T follicular helper cell (primary cell): ENCODE measurements at regions not wholly inside any gene's neighbourhood (a gene's known extent, or its start where the extent isn't known, plus 50 kb on each side); places are given as distances from the start of the nearest gene placed in this dataset.

Source experiments
- DNase-seq: peaks from one replicate; pipeline ENCODE4 v3.0.0-alpha.2; 2020; ENCODE audit warnings: low read depth

- no peak for DNase-seq
These were observed 55.0 kb downstream of the GPR6 start for GRCh38 chr6:110033101-110033500.

DNA sequence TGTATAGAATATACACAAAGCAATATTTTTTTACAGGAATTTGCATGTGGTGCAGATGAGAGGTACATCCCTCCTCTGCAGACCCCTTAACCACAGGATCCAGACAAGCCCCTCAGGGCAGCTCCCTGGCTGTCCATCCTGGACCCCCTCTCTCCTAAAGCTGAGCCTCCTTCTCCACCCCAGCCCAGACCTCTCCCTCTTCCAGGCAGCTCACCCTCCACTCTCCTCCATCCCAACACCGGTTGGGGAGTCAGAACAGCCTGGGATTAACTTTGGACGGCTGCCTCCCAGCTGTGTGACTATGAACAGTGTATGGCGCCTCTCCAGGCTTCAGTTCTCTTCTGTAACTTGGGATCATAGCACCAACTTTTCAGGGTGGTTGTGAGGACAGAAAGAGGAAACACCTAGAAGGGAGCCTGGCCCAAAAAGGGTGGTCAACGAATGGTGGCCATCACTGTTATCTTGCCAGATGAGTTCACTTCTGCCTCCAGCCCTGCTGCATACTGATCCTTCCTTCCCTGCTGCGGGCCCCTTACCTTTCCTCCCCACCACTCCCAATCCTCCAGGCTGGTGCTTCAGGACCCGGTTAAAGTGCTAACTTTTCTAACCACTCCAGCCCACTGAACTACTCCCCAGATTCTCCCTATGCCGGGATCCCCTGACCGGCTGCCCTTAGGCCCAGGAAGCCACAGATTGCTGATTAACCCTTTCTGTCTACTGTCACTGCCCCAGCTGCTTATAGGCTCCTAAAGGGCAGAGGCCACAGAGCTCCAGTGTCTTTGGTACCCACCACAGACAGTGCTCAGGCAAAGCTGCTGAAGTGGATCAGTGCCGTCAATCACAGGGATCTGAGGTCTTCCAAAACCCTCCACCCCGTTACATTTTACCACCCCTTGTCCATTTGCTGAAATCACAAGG is 55.9 kb downstream of the GPR6 start:
- no peak for DNase-seq

GRCh38 chr6:110034667-110035036 is 56.5 kb downstream of the GPR6 start:
- DNase-seq = no peak

- no peak for DNase-seq
These were observed 57.2 kb downstream of the GPR6 start for GRCh38 chr6:110035321-110035720.

- DNase-seq = no peak
These were observed 58.5 kb downstream of the GPR6 start for GRCh38 chr6:110036408-110037302.

DNA sequence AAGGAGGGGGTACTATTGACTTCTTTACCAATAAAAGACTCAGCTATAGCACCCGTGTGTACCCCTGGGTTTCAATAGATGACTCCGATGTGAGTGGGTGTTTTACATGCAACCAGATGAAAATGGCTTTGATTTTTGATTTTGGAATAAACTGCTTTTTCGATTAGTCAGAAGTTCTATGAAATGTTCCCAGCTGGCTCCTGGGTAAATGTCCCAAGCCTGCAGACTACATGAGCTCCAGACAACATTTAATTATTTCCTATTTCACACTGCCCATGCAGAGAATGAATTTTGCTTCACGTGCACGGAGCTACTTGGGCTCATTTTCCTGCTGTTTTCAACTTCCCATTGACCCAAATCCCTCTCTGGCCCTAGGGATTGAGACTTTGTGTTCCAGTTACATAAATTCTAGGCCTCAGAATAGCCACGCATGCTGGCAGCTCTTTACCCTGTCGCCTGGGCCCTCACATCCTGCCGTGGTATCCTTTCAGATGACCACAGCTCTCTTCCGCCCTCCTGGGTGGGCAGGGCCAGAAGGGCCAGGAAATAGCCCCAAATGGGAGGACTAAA is 59.7 kb downstream of the GPR6 start:
- DNase-seq = no peak

DNA sequence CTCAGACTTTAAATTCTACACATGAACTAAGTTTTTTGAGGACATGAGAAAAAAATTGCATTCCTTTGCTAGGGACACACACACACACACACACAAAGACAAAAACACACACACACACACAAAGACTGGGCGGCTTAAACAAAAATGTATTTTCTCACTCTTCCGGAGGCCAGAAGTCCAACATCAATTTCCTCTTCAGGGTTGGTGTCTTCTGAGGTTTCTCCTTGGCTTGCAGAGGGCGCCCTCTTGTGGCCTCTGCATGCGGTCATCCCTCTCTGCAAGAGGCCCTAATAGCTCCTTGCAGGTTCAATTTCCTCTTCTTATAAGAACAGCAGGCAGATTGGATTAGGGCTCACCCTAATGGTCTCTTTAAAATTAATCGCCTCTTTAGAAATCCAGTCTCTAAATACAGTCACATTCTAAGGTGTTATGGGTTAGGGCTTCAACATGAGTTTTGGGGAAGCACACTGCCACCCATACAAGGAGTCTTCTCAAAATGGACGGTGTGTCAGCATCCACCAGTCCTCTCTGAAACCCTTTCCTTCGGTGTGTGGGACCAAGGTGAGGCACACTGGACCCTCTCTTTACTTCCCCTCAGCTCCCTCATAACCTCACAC is 61.4 kb downstream of the GPR6 start:
- peak; percentile 66 for DNase-seq

- DNase-seq = no peak
These were observed 61.9 kb downstream of the GPR6 start for GRCh38 chr6:110039981-110040383.

DNA sequence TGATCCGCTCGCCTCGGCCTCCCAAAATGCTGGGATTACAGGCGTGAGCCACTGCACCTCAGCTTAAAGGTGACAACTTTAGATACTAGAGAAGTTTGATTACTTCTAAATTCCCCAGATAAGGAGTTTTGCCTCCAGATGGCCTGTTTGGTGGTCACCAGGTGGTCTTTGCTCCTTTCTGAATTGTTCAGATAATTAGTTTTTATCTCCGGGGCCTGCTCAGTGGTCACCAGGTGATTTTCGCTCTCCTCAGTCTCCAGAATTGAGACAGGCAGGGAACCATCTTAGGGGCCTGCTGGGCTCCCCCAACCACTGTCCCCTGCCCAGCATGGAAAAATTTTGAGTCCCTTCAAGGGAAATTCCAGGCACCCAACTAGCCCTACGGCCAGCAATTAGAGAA is 62.6 kb downstream of the GPR6 start:
- DNase-seq = no peak

DNA sequence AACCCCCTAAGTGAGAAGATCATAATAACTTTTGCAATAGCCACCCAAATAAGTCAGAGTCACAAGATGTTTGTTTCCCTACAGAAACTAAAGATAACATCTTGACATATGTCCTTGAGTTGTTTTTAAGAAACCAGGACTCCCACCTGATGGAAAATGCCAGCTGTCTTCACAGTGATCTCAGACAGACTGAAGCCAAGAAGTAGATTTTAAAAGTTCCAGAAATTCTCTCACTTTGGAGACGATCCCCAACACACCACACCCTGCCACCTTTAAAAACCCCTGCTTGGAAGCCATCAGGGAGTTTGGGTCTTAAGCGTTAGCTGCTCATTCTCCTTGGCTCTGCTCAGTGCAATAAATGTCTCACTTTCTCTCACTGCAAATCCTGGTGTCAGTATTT is 63.0 kb downstream of the GPR6 start:
- no peak for DNase-seq

- no peak for DNase-seq
These were observed 63.7 kb downstream of the GPR6 start for GRCh38 chr6:110041830-110042229.

DNA sequence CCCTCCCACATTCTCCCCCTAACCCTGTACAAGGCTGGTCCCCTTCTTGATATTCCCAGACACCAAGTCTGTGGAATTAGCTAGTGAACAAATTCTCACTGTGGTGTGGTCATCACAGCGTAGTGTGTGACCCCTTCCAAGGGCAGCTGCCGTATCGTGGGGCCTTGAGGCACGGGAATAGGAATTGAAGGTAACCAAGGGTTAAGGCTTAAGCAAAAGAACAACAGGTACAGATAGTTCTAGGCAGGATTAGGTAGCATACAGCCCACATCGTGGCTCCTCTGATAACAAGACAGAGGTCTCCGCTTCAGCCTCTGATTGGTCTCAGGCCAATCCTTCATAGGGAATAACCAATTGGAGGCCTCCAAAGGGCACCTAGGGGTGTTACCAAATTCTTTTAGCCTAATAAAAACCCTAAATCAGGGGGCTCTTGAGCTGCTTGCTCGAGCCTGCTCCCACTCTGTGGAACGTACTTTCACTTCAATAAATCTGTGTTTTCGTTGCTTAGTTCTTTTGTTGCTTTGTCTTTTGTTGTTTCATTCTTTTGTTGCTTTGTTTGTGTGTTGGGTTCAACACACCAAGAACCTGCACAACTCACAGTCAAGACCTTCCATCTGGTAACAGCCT is 64.7 kb downstream of the GPR6 start:
- no peak for DNase-seq

- DNase-seq = no peak
These were observed 65.4 kb downstream of the GPR6 start for GRCh38 chr6:110043366-110043994.

- no peak for DNase-seq
These were observed 66.0 kb downstream of the GPR6 start for GRCh38 chr6:110044096-110044495.

- DNase-seq = no peak
These were observed 66.5 kb downstream of the GPR6 start for GRCh38 chr6:110044622-110045021.

- DNase-seq = no peak
These were observed 70.2 kb downstream of the GPR6 start for GRCh38 chr6:110048221-110048875.

DNA sequence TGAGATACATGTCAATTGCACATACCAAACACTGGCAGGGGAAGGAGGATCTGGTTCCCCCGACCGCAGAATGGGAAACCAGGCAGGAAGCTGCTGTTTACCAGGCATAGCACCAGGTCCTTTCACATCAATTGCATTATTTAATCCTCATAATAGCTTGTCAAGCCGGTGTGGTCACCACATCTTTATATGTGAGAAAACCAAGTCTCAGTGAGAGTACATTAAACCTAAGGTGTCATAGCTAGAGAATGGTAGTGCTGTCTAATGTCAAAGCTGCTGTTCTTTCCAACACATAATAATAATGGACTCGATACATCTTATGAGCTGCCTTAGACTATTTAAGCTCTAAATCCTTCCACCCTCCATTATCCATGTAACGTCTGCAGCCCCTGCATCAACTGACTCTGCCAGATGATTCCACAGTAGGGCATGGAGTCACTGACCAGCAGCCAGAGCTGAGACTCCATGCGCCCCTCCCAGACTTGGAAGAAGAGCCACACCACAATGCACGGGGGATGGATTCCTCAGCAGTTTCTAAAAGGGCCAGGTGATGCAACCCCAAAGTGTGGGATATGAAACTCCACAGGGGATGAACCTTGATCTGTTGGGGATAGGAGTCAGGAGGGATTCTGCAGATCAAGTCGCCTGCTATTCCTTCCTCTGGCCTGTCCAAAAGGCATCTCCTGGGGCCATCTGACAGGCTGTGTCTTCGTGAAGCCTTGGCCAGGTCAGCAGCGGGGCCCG is 71.8 kb downstream of the GPR6 start:
- DNase-seq = no peak
